BLaER1 treated with 17β-estradiol and CSF1 and Interleukin-3, amounts not matched to agents 10 nM and 100 nM (cell line): ENCODE measurements at regions not wholly inside any gene's neighbourhood (a gene's known extent, or its start where the extent isn't known, plus 50 kb on each side); places are given as distances from the start of the nearest gene placed in this dataset.
A peak's percentile ranks its signal among the peaks of the same experiment; 100 is the strongest.

Experiments
- H3K27ac ChIP-seq, 11 experiments: shearing (Covaris generic); formaldehyde crosslinking; 2 replicates each; pipeline ENCODE4 v1.8.1; 2022
- H3K27me3 ChIP-seq, 11 experiments: shearing (Covaris generic); formaldehyde crosslinking; 2 replicates each; pipeline ENCODE4 v1.8.1; 2022
- H3K36me3 ChIP-seq, 11 experiments: shearing (Covaris generic); formaldehyde crosslinking; 2 replicates each; pipeline ENCODE4 v1.8.1; 2022
- H3K4me1 ChIP-seq, 10 experiments: shearing (Covaris generic); formaldehyde crosslinking; 2 replicates each; pipeline ENCODE4 v1.8.1; 2022
- H3K4me2 ChIP-seq, 11 experiments: shearing (Covaris generic); formaldehyde crosslinking; 2 replicates each; pipeline ENCODE4 v1.8.1; 2022
- H3K4me3 ChIP-seq, 10 experiments: shearing (Covaris generic); formaldehyde crosslinking; 2 replicates each; pipeline ENCODE4 v1.8.1; 2022
- H3K9ac ChIP-seq, 11 experiments: shearing (Covaris generic); formaldehyde crosslinking; 2 replicates each; pipeline ENCODE4 v1.8.1; 2022
- H3K9me3 ChIP-seq, 11 experiments: shearing (Covaris generic); formaldehyde crosslinking; replicated peaks in 1 of 11; 2 replicates each; pipeline ENCODE4 v1.8.1; 2022
- H4K20me1 ChIP-seq, 11 experiments: shearing (Covaris generic); formaldehyde crosslinking; 2 replicates each; pipeline ENCODE4 v1.8.1; 2022
- Cebpa-rat ChIP-seq, 11 experiments: shearing (Covaris generic); IDR thresholded peaks; 2 replicates each; pipeline ENCODE4 v1.8.1; 2022

DNA sequence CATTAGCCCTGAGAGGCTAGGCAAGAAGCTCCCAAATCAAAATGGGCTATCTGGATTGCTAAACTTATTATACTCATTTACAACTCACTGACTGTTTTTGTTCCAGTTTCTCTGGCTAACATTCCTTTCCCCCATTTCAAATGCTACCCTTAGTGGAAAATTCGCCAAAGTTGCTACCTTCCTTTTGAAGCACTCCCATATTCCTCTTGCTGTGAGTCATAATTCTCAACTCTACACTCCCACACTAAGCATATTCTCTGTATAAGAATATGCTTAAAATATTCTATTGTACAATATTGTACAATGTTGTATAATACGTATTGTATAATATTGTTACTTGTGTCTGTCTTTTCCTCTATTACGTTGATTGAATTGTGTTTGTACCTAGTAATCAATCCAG lies 398.6 kb downstream of the PYDC2 start:
- Histone ChIP-seq H3K9me3 (no peaks in the 10 kb centered on the region), H3K27ac (no peak overlapping the region), H3K4me2 (no peak overlapping the region), H3K4me3 (no peak overlapping the region), H3K4me1 (no peaks in the 10 kb centered on the region), H3K9ac (no peak overlapping the region), H4K20me1 (no peaks in the 10 kb centered on the region), H3K36me3 (no peaks in the 10 kb centered on the region), H3K27me3 (no peaks in the 10 kb centered on the region)
- TF ChIP-seq Cebpa-rat (IDR thresholded peaks at IDR 0.05): no peak

GRCh38 chr3:191869738-191870415 lies 408.9 kb downstream of the PYDC2 start:
- no peaks in the 10 kb centered on the region for H3K4me1 ChIP-seq
- TF ChIP-seq Cebpa-rat (IDR thresholded peaks at IDR 0.05): no peak

DNA sequence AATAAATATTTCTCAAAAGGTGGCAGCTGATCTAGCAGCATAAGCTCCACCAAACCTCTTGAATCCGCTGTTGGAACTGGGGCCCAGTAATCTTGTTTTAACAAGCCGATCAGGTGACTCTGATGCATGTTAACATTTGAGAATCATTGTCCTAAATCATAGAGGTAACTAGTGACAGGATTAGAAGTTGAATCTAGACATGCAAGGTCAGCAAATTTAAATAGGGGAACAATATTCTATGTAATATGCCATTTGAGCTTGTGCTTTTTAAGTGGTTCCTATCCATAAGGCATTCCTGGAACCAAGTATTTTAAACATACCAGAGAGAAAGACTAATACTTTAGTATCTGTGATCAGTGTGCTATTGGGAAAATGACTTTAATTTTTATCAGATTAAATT lies 412.8 kb downstream of the PYDC2 start:
- no peaks in the 10 kb centered on the region for H4K20me1 ChIP-seq
- H3K27ac ChIP-seq: no peak overlapping the region
- H3K36me3 ChIP-seq: no peaks in the 10 kb centered on the region
- no peak for TF ChIP-seq Cebpa-rat (IDR thresholded peaks at IDR 0.05)
- no peaks in the 10 kb centered on the region for H3K4me1 ChIP-seq
- no peaks in the 10 kb centered on the region for H3K9me3 ChIP-seq
- H3K9ac ChIP-seq: no peak overlapping the region
- H3K4me2 ChIP-seq: no peak overlapping the region
- no peak overlapping the region for H3K4me3 ChIP-seq
- no peaks in the 10 kb centered on the region for H3K27me3 ChIP-seq

More at GRCh38 chr3:191869738-191870415, 408.9 kb downstream of the PYDC2 start:
- H3K9me3 ChIP-seq: no peaks in the 10 kb centered on the region
- no peak overlapping the region for H3K4me2 ChIP-seq
- H4K20me1 ChIP-seq: no peaks in the 10 kb centered on the region
- no peak overlapping the region for H3K9ac ChIP-seq
- H3K36me3 ChIP-seq: no peaks in the 10 kb centered on the region
- no peak overlapping the region for H3K4me3 ChIP-seq
- H3K27me3 ChIP-seq: no peaks in the 10 kb centered on the region
- H3K27ac ChIP-seq: no peak overlapping the region

GRCh38 chr3:191882289-191882688 lies 421.3 kb downstream of the PYDC2 start:
- Histone ChIP-seq H3K9ac (no peak overlapping the region), H3K4me1 (no peaks in the 10 kb centered on the region), H3K27ac (no peak overlapping the region), H3K27me3 (no peaks in the 10 kb centered on the region), H3K4me2 (no peak overlapping the region), H4K20me1 (no peaks in the 10 kb centered on the region), H3K9me3 (no peaks in the 10 kb centered on the region), H3K36me3 (no peaks in the 10 kb centered on the region), H3K4me3 (no peak overlapping the region)
- no peak for TF ChIP-seq Cebpa-rat (IDR thresholded peaks at IDR 0.05)

DNA sequence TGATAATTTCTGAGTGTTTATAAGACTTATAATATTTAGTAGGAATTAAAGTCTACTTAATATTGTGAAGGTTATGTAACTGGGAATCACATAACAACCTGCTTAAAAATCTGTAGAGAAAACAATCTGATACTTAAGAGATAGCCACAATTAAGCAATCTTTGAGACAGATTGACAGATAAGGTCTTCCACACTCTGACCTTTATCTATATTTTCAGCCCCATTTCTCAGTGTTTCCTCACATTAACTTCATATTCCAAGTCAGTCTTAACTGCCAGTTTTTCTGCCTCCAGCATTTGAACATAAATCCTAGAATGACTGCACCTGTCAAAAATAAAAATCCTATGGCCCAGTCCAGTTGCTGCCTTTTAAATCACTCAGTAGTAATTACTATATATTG lies 423.2 kb downstream of the PYDC2 start:
- Histone ChIP-seq H3K4me2 (no peak overlapping the region), H3K27ac (no peak overlapping the region), H3K36me3 (no peaks in the 10 kb centered on the region), H3K27me3 (no peaks in the 10 kb centered on the region), H3K9ac (no peak overlapping the region), H4K20me1 (no peaks in the 10 kb centered on the region), H3K4me3 (no peak overlapping the region), H3K4me1 (no peaks in the 10 kb centered on the region), H3K9me3 (no peaks in the 10 kb centered on the region)
- no peak for TF ChIP-seq Cebpa-rat (IDR thresholded peaks at IDR 0.05)

DNA sequence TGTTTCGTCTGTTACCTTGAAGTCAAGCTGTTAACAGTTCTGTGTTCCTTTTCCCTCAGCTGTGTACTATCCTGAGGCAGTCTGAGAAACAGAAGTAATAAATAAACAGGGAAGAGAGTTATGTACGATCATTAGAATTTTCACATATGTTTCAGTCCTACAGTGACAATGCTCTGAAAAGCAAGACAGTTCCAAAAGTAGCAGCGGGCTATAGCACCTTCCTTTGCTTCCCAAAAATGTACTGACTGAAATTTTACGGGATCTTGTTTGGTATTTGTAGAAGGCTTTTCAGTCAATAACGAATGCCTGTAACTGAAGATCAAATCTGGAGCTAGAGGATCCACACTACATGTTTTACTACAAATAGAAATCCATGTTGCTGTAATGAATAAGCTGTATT lies 428.1 kb downstream of the PYDC2 start:
- H3K36me3 ChIP-seq: no peaks in the 10 kb centered on the region
- no peak overlapping the region for H3K9ac ChIP-seq
- H3K4me2 ChIP-seq: no peak overlapping the region
- H3K27me3 ChIP-seq: no peaks in the 10 kb centered on the region
- H3K4me1 ChIP-seq: no peaks in the 10 kb centered on the region
- no peak overlapping the region for H3K27ac ChIP-seq
- H4K20me1 ChIP-seq: no peaks in the 10 kb centered on the region
- H3K9me3 ChIP-seq: no peaks in the 10 kb centered on the region
- H3K4me3 ChIP-seq: no peak overlapping the region
- TF ChIP-seq Cebpa-rat (IDR thresholded peaks at IDR 0.05): no peak

GRCh38 chr3:191889756-191890155 lies 428.8 kb downstream of the PYDC2 start:
- H3K9ac ChIP-seq: no peak overlapping the region
- no peaks in the 10 kb centered on the region for H3K9me3 ChIP-seq
- H3K4me3 ChIP-seq: no peak overlapping the region
- H3K36me3 ChIP-seq: no peaks in the 10 kb centered on the region
- no peaks in the 10 kb centered on the region for H4K20me1 ChIP-seq
- H3K4me1 ChIP-seq: no peaks in the 10 kb centered on the region
- no peak overlapping the region for H3K4me2 ChIP-seq
- no peak overlapping the region for H3K27ac ChIP-seq
- TF ChIP-seq Cebpa-rat (IDR thresholded peaks at IDR 0.05): no peak
- H3K27me3 ChIP-seq: no peaks in the 10 kb centered on the region

DNA sequence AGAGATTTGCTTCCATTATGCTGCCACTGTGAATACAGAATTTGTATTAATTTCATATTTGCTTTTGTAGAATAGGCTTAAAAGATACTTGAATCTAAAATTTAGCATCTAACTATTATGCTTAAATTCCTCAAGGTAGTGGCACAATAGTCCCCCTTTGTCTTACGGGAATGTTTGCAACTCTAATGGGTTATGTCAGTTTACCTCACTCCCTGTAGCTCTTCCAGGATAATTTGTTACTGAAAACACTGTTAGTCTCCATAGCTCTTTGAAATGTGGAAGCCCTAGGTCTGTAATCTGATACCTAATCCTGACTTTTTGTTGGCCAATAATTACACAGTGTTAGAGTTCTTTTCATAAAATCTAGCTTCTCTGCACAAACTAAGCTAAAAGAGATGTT lies 433.4 kb downstream of the PYDC2 start:
- Histone ChIP-seq H3K36me3 (no peaks in the 10 kb centered on the region), H3K27ac (no peak overlapping the region), H3K9ac (no peak overlapping the region), H3K4me2 (no peak overlapping the region), H4K20me1 (no peaks in the 10 kb centered on the region), H3K9me3 (no peaks in the 10 kb centered on the region), H3K27me3 (no peaks in the 10 kb centered on the region), H3K4me3 (no peak overlapping the region), H3K4me1 (no peaks in the 10 kb centered on the region)
- no peak for TF ChIP-seq Cebpa-rat (IDR thresholded peaks at IDR 0.05)

GRCh38 chr3:191901741-191902140 lies 440.8 kb downstream of the PYDC2 start:
- H3K4me1 ChIP-seq: no peaks in the 10 kb centered on the region
- no peaks in the 10 kb centered on the region for H3K9me3 ChIP-seq
- H4K20me1 ChIP-seq: no peaks in the 10 kb centered on the region
- no peak overlapping the region for H3K4me3 ChIP-seq
- no peak overlapping the region for H3K27ac ChIP-seq
- no peak overlapping the region for H3K4me2 ChIP-seq
- no peak for TF ChIP-seq Cebpa-rat (IDR thresholded peaks at IDR 0.05)
- H3K9ac ChIP-seq: no peak overlapping the region
- H3K27me3 ChIP-seq: no peaks in the 10 kb centered on the region
- H3K36me3 ChIP-seq: no peaks in the 10 kb centered on the region

GRCh38 chr3:191912616-191913204 lies 451.7 kb downstream of the PYDC2 start:
- peak overlapping the region in 3 of 11 experiments; percentile 1 to 23 (median 11); a peak in 2 of 22 replicates for H3K4me2 ChIP-seq
- H3K27me3 ChIP-seq: no peaks in the 10 kb centered on the region

More at GRCh38 chr3:191912616-191913204, 451.7 kb downstream of the PYDC2 start:
- TF ChIP-seq Cebpa-rat (IDR thresholded peaks at IDR 0.05): no peak
- Histone ChIP-seq H3K4me1 (no peaks in the 10 kb centered on the region), H3K9ac (no peak overlapping the region), H3K9me3 (no peaks in the 10 kb centered on the region), H3K36me3 (no peaks in the 10 kb centered on the region), H4K20me1 (no peaks in the 10 kb centered on the region), H3K27ac (no peak overlapping the region), H3K4me3 (no peak overlapping the region)
